ENCODE measurements at regions not wholly inside any gene's neighbourhood (a gene's known extent, or its start where the extent isn't known, plus 50 kb on each side); places are given as distances from the start of the nearest gene placed in this dataset.

DNA sequence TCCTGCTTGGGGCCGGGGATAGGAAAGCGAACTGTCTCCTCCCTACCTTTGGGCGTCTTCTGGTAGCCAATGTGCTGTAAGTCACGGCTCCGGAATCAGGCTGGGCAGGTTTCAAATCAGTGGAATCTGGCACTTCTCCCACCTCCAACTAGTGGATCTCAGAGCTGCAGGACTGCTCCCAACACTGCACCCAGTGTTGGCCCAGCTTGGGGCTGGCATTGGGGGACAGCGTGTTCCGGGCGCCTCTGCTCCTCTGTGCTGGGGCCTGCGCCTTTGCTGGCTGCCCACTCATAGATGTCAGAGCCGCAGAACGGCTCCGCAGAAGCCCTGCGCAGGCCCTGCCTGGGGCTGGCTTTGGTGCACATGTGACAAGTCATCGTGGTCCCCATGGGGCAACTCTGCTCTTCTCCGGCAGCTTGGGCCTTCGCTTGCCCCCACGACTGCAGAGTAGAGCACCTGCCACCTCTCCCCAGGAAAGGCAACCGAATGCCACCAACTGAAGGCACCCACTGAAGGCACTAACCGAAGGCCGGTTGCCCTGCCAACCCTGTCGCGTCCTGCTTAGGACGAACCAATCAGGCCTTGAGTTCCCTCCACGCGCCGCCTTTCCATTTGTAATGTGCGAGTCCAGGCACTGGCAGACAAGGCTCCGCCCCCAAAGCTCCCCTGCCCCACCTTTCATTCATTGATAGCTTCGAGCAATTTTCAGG, 85.5 kb upstream of the ABI1 start:
- TF ChIP-seq POLR2A (IDR thresholded peaks at IDR 0.05) = no peak
- TF ChIP-seq, protein P1, sequence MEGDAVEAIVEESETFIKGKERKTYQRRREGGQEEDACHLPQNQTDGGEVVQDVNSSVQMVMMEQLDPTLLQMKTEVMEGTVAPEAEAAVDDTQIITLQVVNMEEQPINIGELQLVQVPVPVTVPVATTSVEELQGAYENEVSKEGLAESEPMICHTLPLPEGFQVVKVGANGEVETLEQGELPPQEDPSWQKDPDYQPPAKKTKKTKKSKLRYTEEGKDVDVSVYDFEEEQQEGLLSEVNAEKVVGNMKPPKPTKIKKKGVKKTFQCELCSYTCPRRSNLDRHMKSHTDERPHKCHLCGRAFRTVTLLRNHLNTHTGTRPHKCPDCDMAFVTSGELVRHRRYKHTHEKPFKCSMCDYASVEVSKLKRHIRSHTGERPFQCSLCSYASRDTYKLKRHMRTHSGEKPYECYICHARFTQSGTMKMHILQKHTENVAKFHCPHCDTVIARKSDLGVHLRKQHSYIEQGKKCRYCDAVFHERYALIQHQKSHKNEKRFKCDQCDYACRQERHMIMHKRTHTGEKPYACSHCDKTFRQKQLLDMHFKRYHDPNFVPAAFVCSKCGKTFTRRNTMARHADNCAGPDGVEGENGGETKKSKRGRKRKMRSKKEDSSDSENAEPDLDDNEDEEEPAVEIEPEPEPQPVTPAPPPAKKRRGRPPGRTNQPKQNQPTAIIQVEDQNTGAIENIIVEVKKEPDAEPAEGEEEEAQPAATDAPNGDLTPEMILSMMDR (IDR thresholded peaks at IDR 0.05) = no peak
- TF ChIP-seq POLR2AphosphoS5 (IDR thresholded peaks at IDR 0.05) = no peak
- no peak for TF ChIP-seq EP300 (IDR thresholded peaks at IDR 0.05)

Data from stomach (tissue), 4 donors.